HEK293T (cell line): ENCODE measurements at regions not wholly inside any gene's neighbourhood (a gene's known extent, or its start where the extent isn't known, plus 50 kb on each side); places are given as distances from the start of the nearest gene placed in this dataset.

Experiments used
- CTCF ChIA-PET: fragments of 350-600 bp; formaldehyde crosslinking; extraction: SDS; loops from one replicate; lab custom pipeline; 2021; ENCODE audit warnings: antibody characterized with exemption, inconsistent platforms; lab: Yijun Ruan, JAX
- POLR2A ChIA-PET: fragments of 350-600 bp; formaldehyde crosslinking; extraction: SDS; loops from one replicate; lab custom pipeline; 2020; ENCODE audit warnings: antibody characterized with exemption, inconsistent platforms; lab: Yijun Ruan, JAX
- DNase-seq: peaks from one replicate; pipeline ENCODE4 v3.0.0; 2012; ENCODE audit warnings: mixed read lengths; ENCODE audit errors: extremely low spot score
- ARNT ChIP-seq: fragments of 450-650 bp; IDR thresholded peaks from 2 replicates; pipeline ENCODE4 v1.6.1; 2017; ENCODE audit warnings: mild to moderate bottlenecking
- BHLHE40 ChIP-seq: fragments of 450-650 bp; IDR thresholded peaks from 2 replicates; pipeline ENCODE4 v1.6.1; 2016; ENCODE audit warnings: mild to moderate bottlenecking, moderate library complexity, borderline replicate concordance
- CTBP1 ChIP-seq: fragments of 450-650 bp; IDR thresholded peaks from 2 replicates; pipeline ENCODE4 v1.6.1; 2016; ENCODE audit warnings: borderline replicate concordance
- ELF4 ChIP-seq: fragments of 450-650 bp; IDR thresholded peaks from 2 replicates; pipeline ENCODE4 v1.6.1; 2017; ENCODE audit warnings: antibody characterized with exemption
- FOXA1 ChIP-seq: fragments of 450-650 bp; IDR thresholded peaks from 2 replicates; pipeline ENCODE4 v1.6.1; 2016; ENCODE audit warnings: mild to moderate bottlenecking
- FOXK2 ChIP-seq: fragments of 450-650 bp; IDR thresholded peaks from 2 replicates; pipeline ENCODE4 v1.6.1; 2016; ENCODE audit warnings: mild to moderate bottlenecking
- FOXM1 ChIP-seq: fragments of 450-650 bp; IDR thresholded peaks from 2 replicates; pipeline ENCODE4 v1.6.1; 2017; ENCODE audit warnings: mild to moderate bottlenecking, borderline replicate concordance
- HDGF ChIP-seq: fragments of 450-650 bp; IDR thresholded peaks from 2 replicates; pipeline ENCODE4 v1.6.1; 2017; ENCODE audit warnings: antibody characterized with exemption, borderline replicate concordance
- L3MBTL2 ChIP-seq: fragments of 450-650 bp; conservative IDR thresholded peaks from 2 replicates; pipeline ENCODE4 v1.6.1; 2016; ENCODE audit warnings: mild to moderate bottlenecking
- LEF1 ChIP-seq: fragments of 450-650 bp; IDR thresholded peaks from 2 replicates; pipeline ENCODE4 v1.6.1; 2017; ENCODE audit warnings: mild to moderate bottlenecking, borderline replicate concordance
- NFRKB ChIP-seq: fragments of 450-650 bp; IDR thresholded peaks from 2 replicates; pipeline ENCODE4 v1.6.1; 2016; ENCODE audit warnings: mild to moderate bottlenecking, moderate library complexity
- PKNOX1 ChIP-seq: fragments of 450-650 bp; IDR thresholded peaks from 2 replicates; pipeline ENCODE4 v1.6.1; 2016
- SP1 ChIP-seq: fragments of 450-650 bp; IDR thresholded peaks from 2 replicates; pipeline ENCODE4 v1.6.1; 2017
- SUZ12 ChIP-seq: fragments of 450-650 bp; IDR thresholded peaks from 2 replicates; pipeline ENCODE4 v1.6.1; 2016; ENCODE audit warnings: mild to moderate bottlenecking
- TARDBP ChIP-seq: fragments of 450-650 bp; IDR thresholded peaks from 2 replicates; pipeline ENCODE4 v1.6.1; 2016
- ZNF384 ChIP-seq: fragments of 450-650 bp; IDR thresholded peaks from 2 replicates; pipeline ENCODE4 v1.6.1; 2016

GRCh38 chr6:22779062-22779461 is 209.7 kb downstream of the HDGFL1 start:
- no peak for DNase-seq
- ChIA-PET POLR2A (no interaction called here), CTCF (no interaction called here)
- no peak for TF ChIP-seq SP1
- TF ChIP-seq NFRKB, result no peak
- TF ChIP-seq TARDBP, result no peak
- TF ChIP-seq FOXA1, result no peak
- no peak for TF ChIP-seq CTBP1
- no peak for TF ChIP-seq HDGF
- TF ChIP-seq ELF4, result no peak
- TF ChIP-seq SUZ12, result no peak
- TF ChIP-seq BHLHE40, result no peak
- TF ChIP-seq PKNOX1, result no peak
- TF ChIP-seq L3MBTL2, result no peak

- TF ChIP-seq ARNT (no peak), SUZ12 (no peak), PKNOX1 (no peak), HDGF (no peak), FOXM1 (no peak), BHLHE40 (no peak), SP1 (no peak), FOXA1 (no peak), LEF1 (no peak), CTBP1 (no peak), L3MBTL2 (no peak), ZNF384 (no peak)
- ChIA-PET CTCF (no interaction called here), POLR2A (no interaction called here)
- DNase-seq, result no peak
Measured at GRCh38 chr6:22783931-22784330, 214.6 kb downstream of the HDGFL1 start.

GRCh38 chr6:22784601-22785410 is 215.4 kb downstream of the HDGFL1 start:
- no peak for TF ChIP-seq SP1
- TF ChIP-seq ELF4, result no peak
- no peak for TF ChIP-seq FOXM1
- no peak for TF ChIP-seq FOXA1
- no peak for TF ChIP-seq FOXK2
- no peak for TF ChIP-seq HDGF
- no peak for TF ChIP-seq NFRKB
- TF ChIP-seq ARNT, result no peak
- TF ChIP-seq TARDBP, result no peak
- no peak for TF ChIP-seq L3MBTL2
- no peak for TF ChIP-seq SUZ12
- no peak for TF ChIP-seq ZNF384
- TF ChIP-seq CTBP1, result no peak
- TF ChIP-seq PKNOX1, result no peak
- no peak for TF ChIP-seq BHLHE40
- TF ChIP-seq LEF1, result no peak
- POLR2A ChIA-PET, result no interaction called here
- CTCF ChIA-PET, result no interaction called here
- DNase-seq, result no peak

GRCh38 chr6:22788038-22788437 is 218.7 kb downstream of the HDGFL1 start:
- POLR2A ChIA-PET, result no interaction called here
- CTCF ChIA-PET, result no interaction called here
- DNase-seq, result no peak
- no peak for TF ChIP-seq TARDBP
- no peak for TF ChIP-seq FOXA1
- no peak for TF ChIP-seq ARNT
- no peak for TF ChIP-seq FOXM1

- DNase-seq, result no peak
- TF ChIP-seq ARNT, result no peak
- TF ChIP-seq BHLHE40, result no peak
- TF ChIP-seq LEF1, result no peak
- TF ChIP-seq FOXM1, result no peak
- no peak for TF ChIP-seq PKNOX1
- no peak for TF ChIP-seq FOXA1
- no peak for TF ChIP-seq TARDBP
- TF ChIP-seq FOXK2, result no peak
- no peak for TF ChIP-seq L3MBTL2
- no peak for TF ChIP-seq CTBP1
- ChIA-PET POLR2A (no interaction called here), CTCF (no interaction called here)
Measured at GRCh38 chr6:22789315-22789714, 219.9 kb downstream of the HDGFL1 start.

- ChIA-PET CTCF (no interaction called here), POLR2A (no interaction called here)
- no peak for DNase-seq
- no peak for TF ChIP-seq FOXA1
- no peak for TF ChIP-seq NFRKB
- no peak for TF ChIP-seq ARNT
- no peak for TF ChIP-seq HDGF
- no peak for TF ChIP-seq L3MBTL2
- TF ChIP-seq ZNF384, result no peak
- no peak for TF ChIP-seq FOXK2
- TF ChIP-seq CTBP1, result no peak
- TF ChIP-seq SUZ12, result no peak
- TF ChIP-seq ELF4, result no peak
- no peak for TF ChIP-seq BHLHE40
- TF ChIP-seq FOXM1, result no peak
- TF ChIP-seq TARDBP, result no peak
- no peak for TF ChIP-seq SP1
- no peak for TF ChIP-seq LEF1
- no peak for TF ChIP-seq PKNOX1
Measured at GRCh38 chr6:22794844-22795243, 225.5 kb downstream of the HDGFL1 start.
